Bronchial epithelial cell (primary cell): ENCODE measurements at regions not wholly inside any gene's neighbourhood (a gene's known extent, or its start where the extent isn't known, plus 50 kb on each side); places are given as distances from the start of the nearest gene placed in this dataset.

ENCODE experiments used
- DNase-seq: peaks from one replicate; pipeline ENCODE4 v3.0.0-alpha.2; 2010; ENCODE audit warnings: low read depth
- FAIRE-seq: peaks from 2 replicates; lab custom pipeline; 2011; peaks lifted over from hg19 to GRCh38; lab: Jason Lieb, UNC
- H3K27me3 ChIP-seq: 2 replicates; pipeline ENCODE4 v1.5.1; 2011; ENCODE audit warnings: low read length; ENCODE audit not compliant: control insufficient read depth, insufficient read depth
- H3K36me3 ChIP-seq: 2 replicates; pipeline ENCODE4 v1.5.1; 2011; ENCODE audit warnings: low read length; ENCODE audit not compliant: control insufficient read depth, insufficient read depth
- H3K4me3 ChIP-seq: 2 replicates; pipeline ENCODE4 v1.5.1; 2011; ENCODE audit warnings: mild to moderate bottlenecking, low read depth, low read length, control low read depth
- CTCF ChIP-seq: IDR thresholded peaks from 2 replicates; pipeline ENCODE4 v1.5.1; 2011; ENCODE audit warnings: mild to moderate bottlenecking, moderate library complexity, low read length, control low read depth, inconsistent platforms; ENCODE audit not compliant: insufficient read depth, severe bottlenecking

- H3K36me3 ChIP-seq = no peaks in the 10 kb centered on the region
- FAIRE-seq (no peak), DNase-seq (no peak)
- H3K27me3 ChIP-seq = no peaks in the 10 kb centered on the region
- H3K4me3 ChIP-seq = no peak overlapping the region
- TF ChIP-seq CTCF = no peak
Observed at GRCh38 chr1:101706366-101706765, 290.4 kb downstream of the OLFM3 start.

GRCh38 chr1:101709721-101710120 lies 287.0 kb downstream of the OLFM3 start:
- FAIRE-seq = no peak
- no peak overlapping the region for H3K4me3 ChIP-seq
- no peak for TF ChIP-seq CTCF
- no peaks in the 10 kb centered on the region for H3K27me3 ChIP-seq
- H3K36me3 ChIP-seq = no peaks in the 10 kb centered on the region
- no peak for DNase-seq

- no peak for TF ChIP-seq CTCF
- FAIRE-seq = no peak
- no peak for DNase-seq
- Histone ChIP-seq H3K4me3 (no peak overlapping the region), H3K27me3 (no peaks in the 10 kb centered on the region), H3K36me3 (no peaks in the 10 kb centered on the region)
Observed at GRCh38 chr1:101713760-101714159, 283.0 kb downstream of the OLFM3 start.

- DNase-seq = no peak
- H3K27me3 ChIP-seq = no peaks in the 10 kb centered on the region
- no peaks in the 10 kb centered on the region for H3K36me3 ChIP-seq
- TF ChIP-seq CTCF = no peak
- no peak overlapping the region for H3K4me3 ChIP-seq
- FAIRE-seq = no peak
Observed at GRCh38 chr1:101723415-101723814, 273.3 kb downstream of the OLFM3 start.

- no peak for TF ChIP-seq CTCF
- no peaks in the 10 kb centered on the region for H3K27me3 ChIP-seq
- no peaks in the 10 kb centered on the region for H3K36me3 ChIP-seq
- no peak for DNase-seq
- H3K4me3 ChIP-seq = no peak overlapping the region
- FAIRE-seq = no peak
Observed at GRCh38 chr1:101728029-101728428, 268.7 kb downstream of the OLFM3 start.

- FAIRE-seq (no peak), DNase-seq (no peak)
- Histone ChIP-seq H3K4me3 (no peak overlapping the region), H3K27me3 (no peaks in the 10 kb centered on the region), H3K36me3 (no peaks in the 10 kb centered on the region)
- no peak for TF ChIP-seq CTCF
Observed at GRCh38 chr1:101730559-101730958, 266.2 kb downstream of the OLFM3 start.
